IPS-20b (cell line): ENCODE measurements at regions not wholly inside any gene's neighbourhood (a gene's known extent, or its start where the extent isn't known, plus 50 kb on each side); places are given as distances from the start of the nearest gene placed in this dataset.
"Not testable (repeated sequence)": the region's sequence is repeated elsewhere in the genome, so short reads cannot be mapped to it uniquely, and the experiment has no call there.

Experiments used
- H3K27ac ChIP-seq: one replicate; pipeline ENCODE4 v1.5.1; 2013; ENCODE audit warnings: low read length
- H3K27me3 ChIP-seq: 2 replicates; pipeline ENCODE4 v1.6.1; 2013; ENCODE audit warnings: mild to moderate bottlenecking, low read length, inconsistent platforms; ENCODE audit not compliant: insufficient read depth
- H3K36me3 ChIP-seq: 2 replicates; pipeline ENCODE4 v1.6.1; 2013; ENCODE audit warnings: low read depth, mild to moderate bottlenecking, inconsistent platforms, low read length, moderate library complexity; ENCODE audit not compliant: insufficient read depth
- H3K4me1 ChIP-seq: 2 replicates; pipeline ENCODE4 v1.6.1; 2013; ENCODE audit warnings: mild to moderate bottlenecking, control low read depth, inconsistent platforms, low read length, moderate library complexity; ENCODE audit not compliant: insufficient read depth
- H3K4me3 ChIP-seq: 2 replicates; pipeline ENCODE4 v1.5.1; 2013; ENCODE audit warnings: mild to moderate bottlenecking, low read length, inconsistent platforms
- H3K9ac ChIP-seq: 2 replicates; pipeline ENCODE4 v1.6.1; 2013; ENCODE audit warnings: low read depth, mild to moderate bottlenecking, inconsistent platforms, low read length, moderate library complexity
- H3K9me3 ChIP-seq: 2 replicates; pipeline ENCODE4 v1.6.1; 2013; ENCODE audit warnings: mild to moderate bottlenecking, low read depth, low read length, inconsistent platforms; ENCODE audit not compliant: insufficient read depth

DNA sequence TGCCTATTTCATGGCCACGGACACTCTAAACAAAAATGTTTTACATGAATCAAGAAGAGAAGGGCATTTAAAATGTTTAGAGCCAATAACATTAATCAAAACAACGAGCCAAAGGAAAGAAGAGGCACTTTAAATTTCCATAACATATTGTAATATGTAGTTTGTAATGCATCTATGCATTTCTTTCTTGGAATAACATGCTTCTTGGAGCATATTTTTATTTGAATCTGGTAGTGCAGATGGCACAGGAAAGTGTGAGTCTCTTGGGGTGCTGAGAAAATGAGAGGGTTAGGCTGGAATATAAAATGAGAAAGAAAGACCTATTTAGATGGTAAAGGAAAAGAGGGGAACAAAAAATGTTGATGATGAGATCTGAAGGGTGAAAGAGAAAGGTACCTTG, 305.4 kb downstream of the BTBD3 start:
- Histone ChIP-seq H3K27me3 (no peaks in the 10 kb centered on the region), H3K9me3 (no peaks in the 10 kb centered on the region), H3K9ac (no peak overlapping the region), H3K4me1 (no peaks in the 10 kb centered on the region; the same call in 1 of the 2 replicates), H3K36me3 (no peaks in the 10 kb centered on the region), H3K4me3 (no peak overlapping the region), H3K27ac (no peak overlapping the region)

DNA sequence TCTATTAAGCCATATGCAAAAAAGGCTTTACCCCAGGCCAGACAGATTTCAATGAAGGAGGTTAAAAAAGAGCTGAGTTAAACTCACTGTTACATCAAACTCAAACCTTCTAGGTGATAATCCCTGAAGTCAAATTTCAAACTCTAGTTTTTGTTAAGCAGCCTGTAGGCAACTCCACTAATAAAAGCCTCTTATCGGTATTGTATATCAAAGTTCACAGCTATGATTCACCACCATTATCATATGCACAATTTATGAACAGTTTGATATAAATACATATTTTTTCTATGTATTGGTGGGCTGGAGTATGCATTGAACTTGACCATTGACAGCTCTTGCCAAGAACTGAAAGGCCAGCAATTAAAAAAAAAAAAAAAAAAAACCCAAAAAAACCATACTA, 308.2 kb downstream of the BTBD3 start:
- Histone ChIP-seq H3K27me3 (no peaks in the 10 kb centered on the region), H3K4me1 (no peaks in the 10 kb centered on the region), H3K27ac (no peak overlapping the region), H3K36me3 (no peaks in the 10 kb centered on the region), H3K9me3 (no peaks in the 10 kb centered on the region), H3K9ac (no peak overlapping the region), H3K4me3 (no peak overlapping the region)

DNA sequence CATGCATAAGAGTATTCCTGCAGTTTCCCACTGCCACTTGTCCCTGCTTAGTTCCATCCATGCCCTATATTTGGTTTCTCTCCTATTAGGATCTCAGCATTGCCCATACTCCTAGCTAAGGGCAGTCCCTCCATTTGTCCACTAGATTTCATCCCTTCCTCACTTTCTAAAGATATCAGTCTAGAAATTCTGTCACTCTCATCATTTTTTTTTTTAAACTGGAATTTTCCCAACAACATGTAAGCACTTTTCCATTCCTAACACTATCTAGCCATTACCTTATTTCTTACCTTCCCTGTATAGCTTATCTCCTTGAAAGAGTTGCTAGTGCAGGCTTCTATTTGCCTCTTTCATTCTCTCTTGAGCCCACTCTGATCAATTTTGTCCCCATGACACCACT, 312.2 kb downstream of the BTBD3 start:
- Histone ChIP-seq H3K27me3 (no peaks in the 10 kb centered on the region), H3K9me3 (no peaks in the 10 kb centered on the region), H3K4me3 (no peak overlapping the region), H3K36me3 (no peaks in the 10 kb centered on the region), H3K9ac (no peak overlapping the region), H3K4me1 (no peaks in the 10 kb centered on the region), H3K27ac (no peak overlapping the region)

DNA sequence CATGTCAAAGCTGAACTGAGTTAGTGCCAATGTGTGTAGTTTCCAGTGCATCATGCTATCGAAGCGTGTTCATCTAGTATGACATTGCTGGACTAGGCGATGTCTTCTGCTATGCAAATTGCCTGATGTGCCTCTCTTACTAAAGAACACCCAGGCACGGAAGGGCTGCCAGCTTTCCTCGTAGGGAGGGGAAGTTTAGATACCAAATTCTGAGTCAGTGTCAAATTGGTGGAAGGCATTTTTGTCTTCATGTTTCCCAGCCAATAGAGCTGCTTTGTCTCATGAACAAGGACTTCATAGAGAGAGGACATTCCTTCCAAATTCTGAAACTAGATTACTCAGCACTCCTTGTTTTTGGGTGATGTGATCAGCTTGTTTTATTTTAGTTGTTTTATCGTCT, 320.1 kb downstream of the BTBD3 start:
- no peak overlapping the region for H3K27ac ChIP-seq
- H3K4me3 ChIP-seq: no peak overlapping the region
- H3K9ac ChIP-seq: no peak overlapping the region
- no peaks in the 10 kb centered on the region for H3K4me1 ChIP-seq
- H3K36me3 ChIP-seq: no peaks in the 10 kb centered on the region
- no peaks in the 10 kb centered on the region for H3K27me3 ChIP-seq
- no peaks in the 10 kb centered on the region for H3K9me3 ChIP-seq

DNA sequence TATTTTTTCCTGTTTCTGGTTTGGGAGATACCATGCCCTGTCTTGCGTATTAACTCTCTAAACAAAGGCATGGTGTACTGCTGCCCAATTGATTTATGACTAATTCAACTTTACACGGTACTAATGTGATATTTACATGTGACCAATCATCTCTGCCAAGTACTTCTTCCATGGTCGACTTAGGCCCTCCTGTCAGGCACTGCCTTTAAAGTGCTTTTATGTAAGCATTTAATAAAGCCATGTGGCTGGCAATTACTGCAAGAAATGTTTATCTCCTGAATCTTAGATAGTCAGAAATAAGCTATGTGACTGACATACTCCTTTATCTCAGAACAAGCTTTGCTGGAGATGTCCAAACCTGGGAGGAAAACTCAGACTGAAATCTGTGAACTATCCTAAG, 323.4 kb downstream of the BTBD3 start:
- Histone ChIP-seq H3K9ac (no peak overlapping the region), H3K4me1 (no peaks in the 10 kb centered on the region), H3K27ac (no peak overlapping the region), H3K4me3 (no peak overlapping the region), H3K36me3 (no peaks in the 10 kb centered on the region), H3K27me3 (no peaks in the 10 kb centered on the region), H3K9me3 (no peaks in the 10 kb centered on the region)

DNA sequence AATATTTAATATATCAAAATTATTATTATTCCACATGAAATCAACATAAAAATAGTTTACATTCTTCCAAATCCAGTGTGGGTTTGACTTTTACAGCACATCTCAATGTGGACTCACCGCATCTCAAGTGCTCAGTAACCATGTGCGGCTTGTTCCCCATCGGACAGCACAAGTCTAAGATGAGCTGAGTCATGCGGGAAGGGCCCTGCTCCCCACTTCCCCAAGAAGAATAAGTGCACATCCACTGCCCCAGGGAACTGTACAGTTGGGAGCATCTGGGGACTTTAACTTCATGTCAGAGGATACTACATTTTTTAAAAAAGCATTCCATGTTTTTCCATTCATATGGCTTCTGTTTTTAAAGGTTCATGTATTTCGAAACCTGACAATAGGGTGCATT, 325.6 kb downstream of the BTBD3 start:
- Histone ChIP-seq H3K27me3 (no peaks in the 10 kb centered on the region), H3K4me1 (no peaks in the 10 kb centered on the region), H3K36me3 (no peaks in the 10 kb centered on the region), H3K9ac (no peak overlapping the region), H3K27ac (no peak overlapping the region), H3K9me3 (no peaks in the 10 kb centered on the region), H3K4me3 (no peak overlapping the region)

DNA sequence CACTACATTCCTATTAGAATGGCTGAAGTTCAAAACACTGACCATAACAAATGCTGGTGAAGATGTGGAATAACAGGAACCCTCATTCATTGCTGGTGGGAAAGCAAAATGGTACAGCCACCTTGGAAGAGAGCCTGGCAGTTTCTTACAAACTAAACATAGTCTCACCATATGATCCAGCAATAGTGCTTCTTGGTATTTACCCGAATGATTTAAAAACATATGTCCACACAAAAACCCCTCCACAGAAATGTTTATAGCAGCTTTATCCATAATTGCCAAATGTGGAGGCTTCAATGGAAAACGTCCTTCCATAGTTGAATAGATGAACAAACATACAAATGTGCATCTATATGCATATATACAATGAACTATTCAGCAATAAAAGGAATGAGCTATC, 330.8 kb downstream of the BTBD3 start:
- Histone ChIP-seq H3K9ac (no peak overlapping the region), H3K36me3 (no peaks in the 10 kb centered on the region), H3K27ac (no peak overlapping the region)

DNA sequence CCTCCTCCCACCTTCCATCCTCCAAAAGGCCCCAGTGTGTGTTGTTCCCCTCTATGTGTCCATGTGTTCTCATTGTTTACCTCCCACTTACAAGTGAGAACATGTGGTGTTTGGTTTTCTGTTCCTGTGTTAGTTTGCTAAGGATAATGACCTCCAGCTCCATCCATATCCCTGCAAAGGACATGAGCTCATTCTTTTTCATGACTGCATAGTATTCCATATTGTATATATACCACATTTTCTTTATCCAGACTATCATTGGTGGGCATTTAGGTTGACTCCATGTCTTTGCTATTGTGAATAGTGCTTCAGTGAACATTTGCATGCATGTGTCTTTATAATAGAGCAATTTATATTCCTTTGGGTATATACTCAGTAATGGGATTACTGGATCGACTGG, 333.0 kb downstream of the BTBD3 start:
- not testable (repeated sequence) for H3K27me3 ChIP-seq, H3K27ac ChIP-seq, H3K36me3 ChIP-seq, H3K9me3 ChIP-seq, H3K4me3 ChIP-seq, H3K9ac ChIP-seq
- peaks cover 19% of the 10 kb centered on the region for H3K4me1 ChIP-seq

More for the DNA sequence above, 330.8 kb downstream of the BTBD3 start:
- H3K27me3 ChIP-seq: no peaks in the 10 kb centered on the region
- peaks cover 12% of the 10 kb centered on the region for H3K4me1 ChIP-seq
- no peak overlapping the region for H3K4me3 ChIP-seq
- no peaks in the 10 kb centered on the region for H3K9me3 ChIP-seq

DNA sequence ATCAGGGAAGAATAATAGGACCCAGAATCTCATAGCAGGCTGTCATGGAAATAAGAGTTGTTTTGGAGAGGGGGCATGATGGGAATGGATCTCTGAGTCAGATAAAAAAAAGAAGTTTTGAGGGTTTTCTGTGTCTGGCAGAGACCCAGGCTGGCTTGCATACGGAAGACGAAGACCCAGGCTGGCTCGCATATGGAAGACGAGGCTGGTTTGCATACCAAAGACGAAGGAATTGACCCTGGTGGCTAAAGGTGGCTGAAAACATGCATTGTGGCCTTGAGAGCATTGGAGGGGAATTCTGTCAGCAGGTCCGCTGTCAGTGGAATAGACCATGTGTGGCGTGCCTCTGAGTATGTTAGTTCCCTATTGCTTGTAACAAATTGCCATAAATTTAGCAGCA, 335.1 kb downstream of the BTBD3 start:
- Histone ChIP-seq H3K27me3 (no peaks in the 10 kb centered on the region), H3K4me3 (no peak overlapping the region), H3K9me3 (no peaks in the 10 kb centered on the region), H3K36me3 (no peaks in the 10 kb centered on the region), H3K9ac (no peak overlapping the region), H3K4me1 (peaks cover 19% of the 10 kb centered on the region), H3K27ac (no peak overlapping the region)

DNA sequence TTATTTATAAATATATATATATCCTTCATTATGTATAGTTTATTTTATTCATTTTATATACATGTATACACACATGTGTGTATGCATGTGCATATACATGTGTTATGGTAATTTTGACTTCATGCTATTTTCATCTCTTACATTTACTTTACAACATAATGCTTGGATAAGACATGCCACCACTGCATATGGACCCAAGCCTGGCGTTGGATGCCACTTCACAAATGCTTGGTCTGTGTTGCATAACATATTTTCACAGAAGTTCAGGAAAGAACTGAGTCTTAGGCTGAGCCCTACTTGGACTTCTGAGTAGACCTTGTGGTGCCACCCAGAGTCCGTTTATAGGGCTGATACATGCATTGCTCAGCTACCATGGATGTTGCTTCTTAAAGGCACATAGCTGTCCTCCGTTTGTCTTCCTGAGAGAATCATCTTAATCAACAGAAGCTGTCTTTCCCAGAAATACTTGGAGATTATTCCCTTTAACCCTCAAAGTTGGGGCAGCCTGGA, 337.8 kb downstream of the BTBD3 start:
- no peak overlapping the region for H3K27ac ChIP-seq
- H3K36me3 ChIP-seq: no peaks in the 10 kb centered on the region
- peaks cover 19% of the 10 kb centered on the region for H3K4me1 ChIP-seq
- no peaks in the 10 kb centered on the region for H3K27me3 ChIP-seq
- no peak overlapping the region for H3K4me3 ChIP-seq
- H3K9me3 ChIP-seq: no peaks in the 10 kb centered on the region
- no peak overlapping the region for H3K9ac ChIP-seq

DNA sequence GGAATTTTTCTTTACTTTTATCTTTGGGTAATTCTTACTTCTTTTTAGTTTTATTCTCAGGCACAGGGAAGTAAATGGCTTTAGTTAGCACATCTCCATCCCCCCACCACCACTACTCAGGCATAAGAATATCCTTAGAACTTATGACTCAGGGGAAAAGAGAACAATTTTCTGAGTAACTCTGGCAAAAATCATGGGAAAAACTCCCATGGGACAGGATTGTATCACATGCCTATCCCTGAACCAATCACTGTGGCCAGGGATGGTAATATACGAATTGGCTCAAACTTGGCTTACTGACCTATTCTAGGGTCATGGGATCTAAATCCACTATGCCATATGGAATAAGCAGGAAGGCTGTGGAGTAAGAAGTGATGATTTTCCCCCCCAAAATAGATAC, 339.1 kb downstream of the BTBD3 start:
- Histone ChIP-seq H3K4me1 (peaks cover 19% of the 10 kb centered on the region), H3K27me3 (no peaks in the 10 kb centered on the region), H3K4me3 (no peak overlapping the region), H3K9ac (no peak overlapping the region), H3K9me3 (no peaks in the 10 kb centered on the region), H3K27ac (no peak overlapping the region), H3K36me3 (no peaks in the 10 kb centered on the region)

DNA sequence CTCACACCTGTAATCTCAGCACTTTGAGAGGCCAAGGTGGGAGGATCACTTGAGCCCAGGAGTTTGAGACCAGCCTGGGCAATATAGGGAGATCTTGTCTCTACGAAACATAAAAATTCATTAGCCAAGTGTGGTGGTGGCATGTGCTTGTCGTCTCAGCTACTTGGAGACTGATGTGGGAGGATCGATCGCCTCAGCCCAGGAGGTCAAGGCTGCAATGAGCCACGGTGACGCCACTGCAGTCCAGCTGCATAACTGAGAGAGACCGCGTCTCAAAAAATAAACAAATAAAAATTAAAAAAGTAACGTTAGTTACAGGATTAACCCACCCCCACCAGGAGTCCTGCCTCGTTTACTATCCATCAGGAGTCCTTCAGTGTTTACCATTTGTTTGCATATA, 345.1 kb downstream of the BTBD3 start:
- Histone ChIP-seq H3K36me3 (no peaks in the 10 kb centered on the region), H3K4me3 (no peak overlapping the region), H3K9me3 (no peaks in the 10 kb centered on the region), H3K4me1 (no peaks in the 10 kb centered on the region), H3K9ac (no peak overlapping the region), H3K27ac (no peak overlapping the region), H3K27me3 (no peaks in the 10 kb centered on the region)

DNA sequence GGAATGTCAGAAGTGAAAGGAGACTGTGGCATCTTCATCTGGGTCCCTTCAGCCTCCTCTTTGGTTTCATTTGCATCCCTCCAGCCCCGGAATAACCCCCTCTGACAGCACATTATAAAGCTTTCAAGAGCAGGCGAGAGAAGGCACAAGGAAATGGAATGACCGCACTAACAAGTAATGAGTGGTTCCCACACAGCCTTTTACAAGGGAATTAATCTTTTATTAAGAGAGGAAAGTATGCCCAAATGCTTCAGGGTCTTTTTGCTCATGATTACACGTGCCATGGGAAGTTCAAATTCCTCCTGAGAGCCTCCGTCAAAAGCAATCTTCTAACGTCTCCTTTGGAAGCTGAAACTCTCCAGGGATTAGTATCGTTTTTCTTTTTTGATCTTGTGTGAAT, 347.0 kb downstream of the BTBD3 start:
- H3K9me3 ChIP-seq: no peaks in the 10 kb centered on the region
- no peak overlapping the region for H3K4me3 ChIP-seq
- H3K4me1 ChIP-seq: no peaks in the 10 kb centered on the region
- no peaks in the 10 kb centered on the region for H3K27me3 ChIP-seq
- H3K36me3 ChIP-seq: no peaks in the 10 kb centered on the region
- no peak overlapping the region for H3K27ac ChIP-seq
- no peak overlapping the region for H3K9ac ChIP-seq
